DOHH2 (cell line): ENCODE measurements at regions not wholly inside any gene's neighbourhood (a gene's known extent, or its start where the extent isn't known, plus 50 kb on each side); places are given as distances from the start of the nearest gene placed in this dataset.

Experiments
- H3F3A ChIP-seq: fragments of 200-600 bp; sonication (generic), shearing (Covaris generic); 2 replicates; pipeline ENCODE4 v1.6.0; 2016; ENCODE audit warnings: antibody characterized with exemption, mild to moderate bottlenecking; ENCODE audit not compliant: control insufficient read depth, insufficient read depth
- H3K27ac ChIP-seq: fragments of 200-600 bp; sonication (generic); 2 replicates; pipeline ENCODE4 v1.5.1; 2014; ENCODE audit warnings: low read depth, mild to moderate bottlenecking, low read length, moderate library complexity
- H3K27me3 ChIP-seq: fragments of 200-600 bp; sonication (generic); 2 replicates; pipeline ENCODE4 v1.6.1; 2014; ENCODE audit warnings: mild to moderate bottlenecking, low read length, mixed read lengths; ENCODE audit not compliant: control insufficient read depth
- H3K36me3 ChIP-seq: fragments of 200-600 bp; sonication (generic); 2 replicates; pipeline ENCODE4 v1.6.1; 2014; ENCODE audit warnings: mild to moderate bottlenecking, low read length, moderate library complexity, mixed read lengths; ENCODE audit not compliant: control insufficient read depth
- H3K4me1 ChIP-seq: fragments of 200-600 bp; sonication (generic); 2 replicates; pipeline ENCODE4 v1.6.1; 2014; ENCODE audit warnings: mild to moderate bottlenecking, low read length, mixed read lengths; ENCODE audit not compliant: control insufficient read depth
- H3K4me2 ChIP-seq: fragments of 200-600 bp; sonication (generic); 2 replicates; pipeline ENCODE4 v1.6.0; 2014; ENCODE audit warnings: mild to moderate bottlenecking, low read length, moderate library complexity
- H3K4me3 ChIP-seq: fragments of 200-600 bp; sonication (generic); 2 replicates; pipeline ENCODE4 v1.5.1; 2014; ENCODE audit warnings: mild to moderate bottlenecking, low read length, mixed read lengths
- H3K79me2 ChIP-seq: fragments of 200-600 bp; sonication (generic); 2 replicates; pipeline ENCODE4 v1.6.1; 2014; ENCODE audit warnings: mild to moderate bottlenecking, low read length, mixed read lengths; ENCODE audit not compliant: control insufficient read depth
- H3K9me2 ChIP-seq: fragments of 200-600 bp; sonication (generic); replicated peaks from 2 replicates; pipeline ENCODE4 v1.6.1; 2014; ENCODE audit warnings: mild to moderate bottlenecking, low read length, mixed read lengths; ENCODE audit not compliant: control insufficient read depth
- H3K9me3 ChIP-seq: fragments of 200-600 bp; sonication (generic); 2 replicates; pipeline ENCODE4 v1.6.1; 2014; ENCODE audit warnings: antibody characterized with exemption, low read length, mixed read lengths; ENCODE audit not compliant: control insufficient read depth, insufficient read depth
- H4K20me1 ChIP-seq: fragments of 200-600 bp; sonication (generic); 2 replicates; pipeline ENCODE4 v1.6.0; 2014; ENCODE audit warnings: low read depth, mild to moderate bottlenecking, antibody characterized with exemption, low read length, moderate library complexity; ENCODE audit not compliant: control insufficient read depth, insufficient read depth
- CTCF ChIP-seq: fragments of 200-600 bp; sonication (generic); IDR thresholded peaks from one replicate; pipeline ENCODE4 v1.5.1; 2014; ENCODE audit warnings: antibody characterized with exemption, mild to moderate bottlenecking, low read depth, low read length; ENCODE audit not compliant: poor library complexity, severe bottlenecking
- EZH2phosphoT487 ChIP-seq: fragments of 200-600 bp; sonication (generic); IDR thresholded peaks from 2 replicates; pipeline ENCODE4 v1.6.1; 2017; ENCODE audit warnings: borderline replicate concordance, mild to moderate bottlenecking, antibody characterized with exemption, low read length, moderate library complexity, mixed read lengths

GRCh38 chr22:44364751-44365130 is 52.0 kb upstream of the SHISAL1 start:
- Histone ChIP-seq H3K79me2 (no peaks in the 10 kb centered on the region), H3K27me3 (peaks cover 4% of the 10 kb centered on the region; the same call in 1 of the 2 replicates), H3K27ac (no peak overlapping the region), H3F3A (no peaks in the 10 kb centered on the region), H3K4me2 (no peak overlapping the region), H3K4me3 (no peak overlapping the region), H4K20me1 (no peaks in the 10 kb centered on the region), H3K4me1 (no peaks in the 10 kb centered on the region), H3K9me2 (no peaks in the 10 kb centered on the region), H3K9me3 (no peaks in the 10 kb centered on the region), H3K36me3 (no peaks in the 10 kb centered on the region)
- TF ChIP-seq CTCF (no peak), EZH2phosphoT487 (no peak)

GRCh38 chr22:44363980-44364750 is 51.4 kb upstream of the SHISAL1 start:
- Histone ChIP-seq H3K36me3 (no peaks in the 10 kb centered on the region), H3K4me3 (no peak overlapping the region), H3K4me2 (no peak overlapping the region), H3K27me3 (peaks cover 4% of the 10 kb centered on the region; the same call in 1 of the 2 replicates), H3K79me2 (no peaks in the 10 kb centered on the region), H3K9me3 (no peaks in the 10 kb centered on the region), H3K9me2 (no peaks in the 10 kb centered on the region), H3K27ac (no peak overlapping the region), H3K4me1 (no peaks in the 10 kb centered on the region), H4K20me1 (no peaks in the 10 kb centered on the region), H3F3A (no peaks in the 10 kb centered on the region)
- no peak for TF ChIP-seq EZH2phosphoT487
- TF ChIP-seq CTCF, result no peak

- no peaks in the 10 kb centered on the region for H3F3A ChIP-seq
- no peaks in the 10 kb centered on the region for H3K9me2 ChIP-seq
- H3K36me3 ChIP-seq, result no peaks in the 10 kb centered on the region
- H3K79me2 ChIP-seq, result no peaks in the 10 kb centered on the region
- H4K20me1 ChIP-seq, result no peaks in the 10 kb centered on the region
- H3K27ac ChIP-seq, result no peak overlapping the region
- H3K4me1 ChIP-seq, result no peaks in the 10 kb centered on the region
- no peaks in the 10 kb centered on the region for H3K9me3 ChIP-seq
- H3K4me2 ChIP-seq, result no peak overlapping the region
- peaks cover 4% of the 10 kb centered on the region; the same call in 1 of the 2 replicates for H3K27me3 ChIP-seq
- no peak for TF ChIP-seq CTCF
- TF ChIP-seq EZH2phosphoT487, result no peak
- H3K4me3 ChIP-seq, result no peak overlapping the region
Measured at GRCh38 chr22:44363013-44363979, 50.5 kb upstream of the SHISAL1 start.
